PC-3 (cell line): ENCODE measurements at regions not wholly inside any gene's neighbourhood (a gene's known extent, or its start where the extent isn't known, plus 50 kb on each side); places are given as distances from the start of the nearest gene placed in this dataset.

ENCODE experiments used
- ATAC-seq: fragments of 200-7000 bp; cut with Tn5 transposase; 2 replicates; pipeline ENCODE4 v1.9.1; 2020; ENCODE audit warnings: mild to moderate bottlenecking, moderate library complexity
- BruUV-seq: library from RNA; stranded (reverse); fragments of 400-500 nt; replicated peaks from 2 replicates; lab custom pipeline; 2021; lab: Mats Ljungman, UMichigan
- CTCF ChIA-PET: fragments of 300-600 bp; sonication (Branson Sonifier 250); formaldehyde crosslinking; loops from one replicate; lab custom pipeline; 2022; ENCODE audit warnings: antibody characterized with exemption; lab: Charles Lee
- POLR2A ChIA-PET: fragments of 300-600 bp; sonication (Branson Sonifier 250); formaldehyde crosslinking; loops from one replicate; lab custom pipeline; 2022; ENCODE audit warnings: antibody characterized with exemption; ENCODE audit not compliant: unreplicated experiment; lab: Charles Lee
- DNase-seq: peaks from one replicate; pipeline ENCODE4 v3.0.0-alpha.2; 2015
- H2AFZ ChIP-seq: fragments of 300-600 bp; sonication (generic); 2 replicates; pipeline ENCODE4 v1.6.0; 2016; ENCODE audit warnings: antibody characterized with exemption, low read length
- H3F3A ChIP-seq: fragments of 300-600 bp; sonication (generic); one replicate; pipeline ENCODE4 v1.6.0; 2017; ENCODE audit warnings: antibody characterized with exemption, low read length, control low read depth, mild to moderate bottlenecking; ENCODE audit not compliant: unreplicated experiment
- H3K27ac ChIP-seq: fragments of 300-600 bp; sonication (generic); 2 replicates; pipeline ENCODE4 v1.5.1; 2016; ENCODE audit warnings: mild to moderate bottlenecking, low read length
- H3K27me3 ChIP-seq: fragments of 300-600 bp; sonication (generic); 2 replicates; pipeline ENCODE4 v1.6.1; 2016; ENCODE audit warnings: low read length, mixed read lengths
- H3K36me3 ChIP-seq: fragments of 300-600 bp; sonication (generic); 2 replicates; pipeline ENCODE4 v1.6.1; 2016; ENCODE audit warnings: low read depth, mixed run types, low read length, mixed read lengths
- H3K4me1 ChIP-seq: fragments of 300-600 bp; sonication (generic); 2 replicates; pipeline ENCODE4 v1.5.1; 2016; ENCODE audit warnings: low read length; ENCODE audit not compliant: insufficient read depth
- H3K4me2 ChIP-seq: fragments of 300-600 bp; sonication (generic); 2 replicates; pipeline ENCODE4 v1.6.0; 2016; ENCODE audit warnings: low read length
- H3K4me3 ChIP-seq: fragments of 300-600 bp; sonication (generic); 2 replicates; pipeline ENCODE4 v1.5.1; 2016; ENCODE audit warnings: mild to moderate bottlenecking, low read length, mixed read lengths
- H3K79me2 ChIP-seq: fragments of 300-600 bp; sonication (generic); 2 replicates; pipeline ENCODE4 v1.6.1; 2017; ENCODE audit warnings: low read length, mixed read lengths
- H3K9ac ChIP-seq: fragments of 300-600 bp; sonication (generic); 2 replicates; pipeline ENCODE4 v1.6.0; 2016; ENCODE audit warnings: mild to moderate bottlenecking, low read length
- H3K9me2 ChIP-seq: fragments of 300-600 bp; sonication (generic); replicated peaks from 2 replicates; pipeline ENCODE4 v1.6.1; 2016; ENCODE audit warnings: mixed run types, low read length, mixed read lengths
- H3K9me3 ChIP-seq: fragments of 300-600 bp; sonication (generic); 2 replicates; pipeline ENCODE4 v1.6.1; 2016; ENCODE audit warnings: low read length, mixed read lengths
- H4K20me1 ChIP-seq: fragments of 300-600 bp; sonication (generic); 2 replicates; pipeline ENCODE4 v1.6.1; 2016; ENCODE audit warnings: low read length, mixed read lengths
- CTCF ChIP-seq: fragments of 300-600 bp; sonication (generic); conservative IDR thresholded peaks from 2 replicates; pipeline ENCODE4 v1.5.1; 2017; ENCODE audit warnings: antibody characterized with exemption, low read depth, mild to moderate bottlenecking, low read length
- EZH2 ChIP-seq: fragments of 300-600 bp; sonication (generic); IDR thresholded peaks from one replicate; pipeline ENCODE4 v1.6.1; 2017; ENCODE audit warnings: antibody characterized with exemption, mild to moderate bottlenecking, low read length; ENCODE audit not compliant: unreplicated experiment
- EZH2phosphoT487 ChIP-seq: fragments of 300-600 bp; sonication (generic); IDR thresholded peaks from 2 replicates; pipeline ENCODE4 v1.6.1; 2018; ENCODE audit warnings: mild to moderate bottlenecking, antibody characterized with exemption, low read length, borderline replicate concordance
- intact Hi-C: fragments of 100-400 bp; cut with micrococcal nuclease; formaldehyde crosslinking; loops from 2 replicates; pipeline ENCODE4 v1.9.0; 2023

GRCh38 chr2:182621191-182621590 lies 94.9 kb upstream of the DNAJC10 start:
- no peaks in the 10 kb centered on the region; the same call in 1 of the 2 replicates for H3K27me3 ChIP-seq
- intact Hi-C loops = no loop called here
- no peaks in the 10 kb centered on the region for H4K20me1 ChIP-seq
- H3K9me3 ChIP-seq = no peaks in the 10 kb centered on the region
- no peak overlapping the region for H3K27ac ChIP-seq
- H3F3A ChIP-seq = no peaks in the 10 kb centered on the region
- no peak overlapping the region for H3K9ac ChIP-seq
- no peaks in the 10 kb centered on the region for H3K36me3 ChIP-seq
- DNase-seq (no peak), ATAC-seq (no peak)
- no peak overlapping the region for H2AFZ ChIP-seq
- no peaks in the 10 kb centered on the region for H3K9me2 ChIP-seq
- no TSS peak for BruUV-seq
- TF ChIP-seq CTCF = no peak
- no peak for TF ChIP-seq EZH2phosphoT487
- TF ChIP-seq EZH2 = no peak
- POLR2A ChIA-PET = no interaction called here
- H3K4me3 ChIP-seq = no peak overlapping the region
- H3K4me1 ChIP-seq = no peaks in the 10 kb centered on the region
- CTCF ChIA-PET = no interaction called here
- H3K79me2 ChIP-seq = no peaks in the 10 kb centered on the region
- H3K4me2 ChIP-seq = no peak overlapping the region

DNA sequence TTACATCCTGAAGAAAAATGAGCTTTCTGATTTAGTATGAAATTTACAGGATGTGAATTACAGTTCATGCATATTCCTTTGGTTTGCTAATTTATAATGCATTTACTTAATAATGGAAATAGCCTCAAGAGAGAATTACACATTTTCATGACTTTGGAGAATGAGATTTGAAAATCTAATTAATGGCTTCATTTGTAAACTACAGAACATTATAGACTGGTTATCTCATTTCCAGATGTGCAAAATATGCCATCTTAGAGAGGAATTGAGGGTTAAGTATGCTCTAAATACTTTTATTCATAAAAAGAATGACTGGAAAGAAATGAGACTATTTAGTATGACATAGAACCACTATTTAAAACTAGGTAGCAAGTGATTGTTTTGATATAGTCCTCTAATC lies 94.2 kb upstream of the DNAJC10 start:
- POLR2A ChIA-PET = no interaction called here
- no peaks in the 10 kb centered on the region for H3K79me2 ChIP-seq
- no peak overlapping the region for H2AFZ ChIP-seq
- no peak overlapping the region for H3K27ac ChIP-seq
- H3K4me1 ChIP-seq = no peaks in the 10 kb centered on the region
- CTCF ChIA-PET = no interaction called here
- H3K36me3 ChIP-seq = no peaks in the 10 kb centered on the region
- H3K27me3 ChIP-seq = no peaks in the 10 kb centered on the region; the same call in 1 of the 2 replicates
- no peak for TF ChIP-seq EZH2phosphoT487
- no peak for TF ChIP-seq EZH2
- no peak for TF ChIP-seq CTCF
- no peak overlapping the region for H3K4me2 ChIP-seq
- no peaks in the 10 kb centered on the region for H3K9me3 ChIP-seq
- no peak overlapping the region for H3K4me3 ChIP-seq
- BruUV-seq = no TSS peak
- H4K20me1 ChIP-seq = no peaks in the 10 kb centered on the region
- ATAC-seq = no peak
- H3F3A ChIP-seq = no peaks in the 10 kb centered on the region
- no peak for DNase-seq
- no peaks in the 10 kb centered on the region for H3K9me2 ChIP-seq
- H3K9ac ChIP-seq = no peak overlapping the region
- intact Hi-C loops = no loop called here

DNA sequence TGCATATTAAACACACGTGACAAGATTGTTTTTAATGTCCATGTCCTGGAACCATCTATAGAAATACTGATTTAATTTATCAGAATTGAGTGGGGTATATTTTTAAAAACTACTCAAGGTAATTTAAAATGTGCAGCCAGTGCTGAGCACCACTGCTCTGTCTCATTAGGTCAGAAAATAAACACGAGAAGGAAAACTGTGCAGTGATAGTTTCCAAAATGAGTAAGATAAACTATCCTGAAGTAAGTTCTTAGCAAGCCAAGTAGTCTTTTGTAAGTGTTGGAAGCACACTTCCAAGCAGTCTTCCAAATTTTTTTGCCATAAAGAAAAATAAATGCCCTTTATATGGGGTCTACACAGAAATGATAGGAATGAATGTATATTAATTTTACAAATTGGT lies 93.8 kb upstream of the DNAJC10 start:
- TF ChIP-seq CTCF = no peak
- TF ChIP-seq EZH2 = no peak
- no peak for TF ChIP-seq EZH2phosphoT487
- BruUV-seq = no TSS peak
- Histone ChIP-seq H3K4me3 (no peak overlapping the region), H3K36me3 (no peaks in the 10 kb centered on the region), H3K9ac (no peak overlapping the region), H3F3A (no peaks in the 10 kb centered on the region), H3K9me2 (no peaks in the 10 kb centered on the region), H3K27me3 (no peaks in the 10 kb centered on the region; the same call in 1 of the 2 replicates), H4K20me1 (no peaks in the 10 kb centered on the region), H2AFZ (no peak overlapping the region), H3K4me1 (no peaks in the 10 kb centered on the region), H3K4me2 (no peak overlapping the region), H3K79me2 (no peaks in the 10 kb centered on the region), H3K27ac (no peak overlapping the region), H3K9me3 (no peaks in the 10 kb centered on the region)
- DNase-seq (no peak), ATAC-seq (no peak)
- ChIA-PET POLR2A (no interaction called here), CTCF (no interaction called here)
- intact Hi-C loops = no loop called here
